HCT116 (cell line): ENCODE measurements at regions not wholly inside any gene's neighbourhood (a gene's known extent, or its start where the extent isn't known, plus 50 kb on each side); places are given as distances from the start of the nearest gene placed in this dataset.

Experiments used
- ATAC-seq: fragments of 200-7000 bp; cut with Tn5 transposase; 2 replicates; pipeline ENCODE4 v1.9.1; 2020; ENCODE audit warnings: mild to moderate bottlenecking, moderate library complexity
- BruUV-seq: library from RNA; stranded (reverse); fragments of 400-500 nt; replicated peaks from 2 replicates; lab custom pipeline; 2021; lab: Mats Ljungman, UMichigan
- CTCF ChIA-PET: fragments of 300-600 bp; sonication (Branson Sonifier 250); formaldehyde crosslinking; loops from one replicate; lab custom pipeline; 2021; ENCODE audit warnings: antibody characterized with exemption; lab: Charles Lee
- POLR2A ChIA-PET: fragments of 300-600, 350-600 bp; sonication (Branson Sonifier 250); formaldehyde crosslinking; loops from one replicate; lab custom pipeline; 2021; ENCODE audit warnings: antibody characterized with exemption; lab: Charles Lee
- RAD21 ChIA-PET, 2 experiments: fragments of 300-600 bp; sonication (Branson Sonifier 250); formaldehyde crosslinking; loops; one replicate each; lab custom pipeline; 2023; ENCODE audit warnings: low total read pairs in 2 of 2; ENCODE audit not compliant: uncharacterized antibody in 2 of 2, unreplicated experiment in 2 of 2, low non-redundant PET in 1 of 2; lab: Charles Lee
- DNase-seq: peaks from one replicate; pipeline ENCODE4 v3.0.0-alpha.2; 2010; ENCODE audit warnings: low read depth, low spot score
- H2AFZ ChIP-seq: fragments of 200-600 bp; shearing (Covaris generic), sonication (generic); 2 replicates; pipeline ENCODE4 v1.6.1; 2017; ENCODE audit warnings: low read depth, mixed run types, mixed read lengths, antibody characterized with exemption, low read length; ENCODE audit not compliant: poor library complexity, severe bottlenecking
- H3K27ac ChIP-seq: 2 replicates; pipeline ENCODE4 v1.5.1; 2012; ENCODE audit warnings: low read depth, low read length
- H3K27me3 ChIP-seq: fragments of 200-600 bp; sonication (generic); 2 replicates; pipeline ENCODE4 v1.6.1; 2016; ENCODE audit warnings: mixed run types, low read length, mixed read lengths; ENCODE audit not compliant: insufficient read depth
- H3K36me3 ChIP-seq, 2 experiments: fragments of 200-500 bp in 1 of 2; fragments of 200-600 bp in 1 of 2; sonication (Bioruptor generic) in 1 of 2; sonication (generic) in 1 of 2; 2 replicates each; pipeline versions ENCODE4 v1.5.1 to v1.6.1; 2014 to 2016; ENCODE audit warnings: low read length in 2 of 2, inconsistent platforms in 1 of 2, mixed read lengths in 1 of 2, mixed run types in 1 of 2; ENCODE audit not compliant: insufficient read depth in 2 of 2, control insufficient read depth in 1 of 2
- H3K4me1 ChIP-seq, 2 experiments: fragments of 200-600 bp in 1 of 2; sonication (generic) in 1 of 2; 2 replicates each; pipeline versions ENCODE4 v1.5.1 to v1.6.1; 2012 to 2017; ENCODE audit warnings: low read length in 2 of 2, inconsistent platforms in 1 of 2, mild to moderate bottlenecking in 1 of 2, mixed read lengths in 1 of 2, mixed run types in 1 of 2, moderate library complexity in 1 of 2; ENCODE audit not compliant: insufficient read depth in 2 of 2, control insufficient read depth in 1 of 2
- H3K4me2 ChIP-seq: fragments of 200-600 bp; sonication (generic); 2 replicates; pipeline ENCODE4 v1.6.1; 2017; ENCODE audit warnings: mixed run types, low read length, mixed read lengths
- H3K4me3 ChIP-seq, 2 experiments: fragments of 200-600 bp in 1 of 2; sonication (generic) in 1 of 2; replicated peaks in 1 of 2; 2 replicates each; pipeline ENCODE4 v1.5.1; 2011 to 2016; ENCODE audit warnings: low read length in 2 of 2, control low read depth in 1 of 2, low read depth in 1 of 2, mild to moderate bottlenecking in 1 of 2, mixed read lengths in 1 of 2, mixed run types in 1 of 2
- H3K79me2 ChIP-seq: fragments of 200-600 bp; sonication (generic); 2 replicates; pipeline ENCODE4 v1.6.1; 2017; ENCODE audit warnings: mild to moderate bottlenecking, mixed run types, low read length, moderate library complexity, mixed read lengths; ENCODE audit not compliant: insufficient read depth
- H3K9ac ChIP-seq: fragments of 200-600 bp; sonication (generic); 2 replicates; pipeline ENCODE4 v1.6.1; 2016; ENCODE audit warnings: low read length, mixed read lengths
- H3K9me2 ChIP-seq: fragments of 200-600 bp; sonication (generic), shearing (Covaris generic); 2 replicates; pipeline ENCODE4 v1.6.1; 2017; ENCODE audit warnings: mixed run types, mild to moderate bottlenecking, moderate library complexity; ENCODE audit not compliant: insufficient read depth
- H3K9me3 ChIP-seq, 2 experiments: fragments of 200-500 bp in 1 of 2; fragments of 200-600 bp in 1 of 2; sonication (Bioruptor generic) in 1 of 2; sonication (generic) in 1 of 2; 2 replicates each; pipeline ENCODE4 v1.6.1; 2014 to 2017; ENCODE audit warnings: low read length in 2 of 2, mixed read lengths in 2 of 2, inconsistent platforms in 1 of 2, low read depth in 1 of 2, mild to moderate bottlenecking in 1 of 2, mixed run types in 1 of 2, moderate library complexity in 1 of 2; ENCODE audit not compliant: control insufficient read depth in 1 of 2, insufficient read depth in 1 of 2
- H4K20me1 ChIP-seq: fragments of 200-600 bp; sonication (generic), shearing (Covaris generic); 2 replicates; pipeline ENCODE4 v1.6.1; 2017; ENCODE audit warnings: mixed run types, mild to moderate bottlenecking, moderate library complexity; ENCODE audit not compliant: insufficient read depth
- ATF3 ChIP-seq: IDR thresholded peaks from 2 replicates; pipeline ENCODE4 v1.6.1; 2012
- CBX3 ChIP-seq: IDR thresholded peaks from 2 replicates; pipeline ENCODE4 v1.6.1; 2012; ENCODE audit warnings: low read depth
- EZH2 ChIP-seq: fragments of 200-600 bp; sonication (generic); IDR thresholded peaks from 2 replicates; pipeline ENCODE4 v1.6.1; 2017; ENCODE audit warnings: antibody characterized with exemption, mixed run types
- MAX ChIP-seq: IDR thresholded peaks from 2 replicates; pipeline ENCODE4 v1.6.1; 2012
- POLR2A ChIP-seq: IDR thresholded peaks from 2 replicates; pipeline ENCODE4 v1.7.0; 2011; ENCODE audit warnings: borderline replicate concordance; ENCODE audit not compliant: insufficient read depth, insufficient read length; ENCODE audit errors: extremely low read depth
- POLR2AphosphoS5 ChIP-seq: IDR thresholded peaks from 2 replicates; pipeline ENCODE4 v1.6.1; 2011; ENCODE audit warnings: mild to moderate bottlenecking, low read depth, low read length, moderate library complexity
- REST ChIP-seq: IDR thresholded peaks from 2 replicates; pipeline ENCODE4 v1.6.1; 2012; ENCODE audit warnings: low read depth
- SP1 ChIP-seq: IDR thresholded peaks from 2 replicates; pipeline ENCODE4 v1.6.1; 2012; ENCODE audit warnings: low read depth
- SRF ChIP-seq: IDR thresholded peaks from 2 replicates; pipeline ENCODE4 v1.6.1; 2012; ENCODE audit warnings: low read depth
- TCF7L2 ChIP-seq: IDR thresholded peaks from 2 replicates; pipeline ENCODE4 v1.7.0; 2011; ENCODE audit warnings: borderline replicate concordance, inconsistent platforms; ENCODE audit not compliant: insufficient read depth, insufficient read length; ENCODE audit errors: extremely low read depth
- ZFX ChIP-seq: fragments of 450-650 bp; IDR thresholded peaks from 2 replicates; pipeline ENCODE4 v1.6.1; 2017
- ZNF274 ChIP-seq: fragments of 200-500 bp; sonication (Bioruptor generic); IDR thresholded peaks from 2 replicates; pipeline ENCODE4 v1.6.1; 2014; ENCODE audit warnings: mild to moderate bottlenecking, low read depth, low read length, inconsistent platforms
- intact Hi-C: fragments of 100-400 bp; cut with micrococcal nuclease; formaldehyde crosslinking; loops from 2 replicates; pipeline ENCODE4 v1.10.0; 2022

- no peaks in the 10 kb centered on the region for H3K9me2 ChIP-seq
- CTCF ChIA-PET = no interaction called here
- H3K79me2 ChIP-seq = no peaks in the 10 kb centered on the region
- H3K4me3 ChIP-seq = no peak overlapping the region
- intact Hi-C loops = no loop called here
- H3K9me3 ChIP-seq = no peaks in the 10 kb centered on the region
- DNase-seq = no peak
- TF ChIP-seq REST = no peak
- no peak for TF ChIP-seq SRF
- TF ChIP-seq ZFX = no peak
- no peak for TF ChIP-seq CBX3
- no peak for TF ChIP-seq POLR2A
- no peak for TF ChIP-seq POLR2AphosphoS5
- TF ChIP-seq ATF3 = no peak
- no peak for TF ChIP-seq SP1
- TF ChIP-seq MAX = no peak
- no peak for TF ChIP-seq TCF7L2
- TF ChIP-seq ZNF274 = no peak
- no peak for TF ChIP-seq EZH2
- H3K9ac ChIP-seq = no peak overlapping the region
- RAD21 ChIA-PET = no interaction called here
- no TSS peak for BruUV-seq
- no peaks in the 10 kb centered on the region for H3K27me3 ChIP-seq
- H4K20me1 ChIP-seq = no peaks in the 10 kb centered on the region
- no peak overlapping the region for H2AFZ ChIP-seq
- ATAC-seq = no peak
- H3K4me1 ChIP-seq = no peaks in the 10 kb centered on the region
- H3K27ac ChIP-seq = no peak overlapping the region
- no peaks in the 10 kb centered on the region for H3K36me3 ChIP-seq
- no peak overlapping the region for H3K4me2 ChIP-seq
- POLR2A ChIA-PET = no interaction called here
These were observed 1928.4 kb downstream of the STIM2 start for GRCh38 chr4:28788929-28789490.
